Breast epithelium (tissue), 3 donors: ENCODE measurements at regions not wholly inside any gene's neighbourhood (a gene's known extent, or its start where the extent isn't known, plus 50 kb on each side); places are given as distances from the start of the nearest gene placed in this dataset.
"Not testable (repeated sequence)": the region's sequence is repeated elsewhere in the genome, so short reads cannot be mapped to it uniquely, and the experiment has no call there.

ENCODE experiments used
- CTCF ChIP-seq, 3 donors: fragments of 450-650 bp; IDR thresholded peaks; one replicate each; pipeline ENCODE4 v1.5.1; 2016 to 2017; ENCODE audit warnings: antibody characterized with exemption in 3 of 3, mild to moderate bottlenecking in 3 of 3, moderate library complexity in 3 of 3
- POLR2A ChIP-seq: fragments of 450-650 bp; IDR thresholded peaks from one replicate; pipeline ENCODE4 v1.6.1; 2016; ENCODE audit warnings: antibody characterized with exemption, mild to moderate bottlenecking, moderate library complexity
- POLR2AphosphoS5 ChIP-seq, 3 donors: sonication (generic); formaldehyde crosslinking; IDR thresholded peaks; one replicate each; pipeline ENCODE4 v1.6.1; 2017; ENCODE audit warnings: antibody characterized with exemption in 3 of 3

GRCh38 chr6:169973588-169974467 lies 222.4 kb downstream of the ERMARD start:
- not testable (repeated sequence) for TF ChIP-seq CTCF (IDR thresholded peaks at IDR 0.05); POLR2A; POLR2AphosphoS5 (IDR thresholded peaks at IDR 0.05)
